ENCODE measurements at regions not wholly inside any gene's neighbourhood (a gene's known extent, or its start where the extent isn't known, plus 50 kb on each side); places are given as distances from the start of the nearest gene placed in this dataset.

DNA sequence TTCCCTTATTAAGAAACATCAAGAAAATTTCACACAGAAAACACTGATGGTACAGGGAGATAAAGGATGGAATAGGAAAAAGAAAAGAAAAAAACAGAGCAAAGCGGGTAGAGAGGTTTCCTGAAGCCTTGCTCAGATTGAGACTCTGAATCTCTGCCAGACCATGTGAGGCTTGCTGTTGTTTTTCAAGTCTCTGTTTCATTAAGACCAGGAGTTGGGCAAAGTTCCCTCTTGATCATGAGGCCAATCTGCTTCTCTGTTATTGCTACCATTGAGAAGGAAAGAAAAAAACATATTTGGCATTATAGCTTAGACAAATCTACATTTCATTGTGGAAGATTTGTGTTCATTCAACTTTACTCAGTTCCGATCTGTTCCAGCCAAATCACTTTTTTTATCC lies 201.6 kb upstream of the SOX9 start:
- no peaks in the 10 kb centered on the region for H3K36me3 Mint-ChIP-seq (ENCODE audit: low read depth)
- H3K4me3 Mint-ChIP-seq = no peak overlapping the region
- intact Hi-C loops (cut with micrococcal nuclease) = no loop called here
- peaks cover 31% of the 10 kb centered on the region for H3K9me3 Mint-ChIP-seq
- no peaks in the 10 kb centered on the region for H3K4me1 Mint-ChIP-seq (ENCODE audit: low read depth)
- no peak overlapping the region for H3K27ac Mint-ChIP-seq
- H3K27me3 Mint-ChIP-seq = no peaks in the 10 kb centered on the region

DNA sequence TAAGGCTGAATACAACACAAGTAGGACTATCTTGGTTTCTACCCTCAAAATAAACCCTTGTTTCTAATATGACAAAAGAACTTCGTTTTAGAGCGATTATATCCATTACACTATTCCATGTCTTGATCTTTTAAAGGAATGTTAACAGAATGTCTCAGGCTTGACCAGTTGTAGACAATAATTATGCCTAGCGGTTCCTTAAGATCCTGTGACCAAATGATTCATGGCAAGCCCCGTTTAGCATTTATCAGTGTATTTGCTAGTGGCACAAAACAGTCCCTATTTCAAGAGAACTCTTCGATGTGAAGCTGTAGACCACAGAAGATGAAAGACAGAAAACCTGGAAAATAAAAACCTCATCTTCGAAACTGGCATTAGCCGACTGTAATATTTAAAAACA lies 200.9 kb upstream of the SOX9 start:
- H3K4me3 Mint-ChIP-seq = no peak overlapping the region
- H3K9me3 Mint-ChIP-seq = peaks cover 33% of the 10 kb centered on the region
- no peaks in the 10 kb centered on the region for H3K36me3 Mint-ChIP-seq (ENCODE audit: low read depth)
- no peak overlapping the region for H3K27ac Mint-ChIP-seq
- H3K4me1 Mint-ChIP-seq (ENCODE audit: low read depth) = no peaks in the 10 kb centered on the region
- intact Hi-C loops (cut with micrococcal nuclease) = no loop called here
- no peaks in the 10 kb centered on the region for H3K27me3 Mint-ChIP-seq

DNA sequence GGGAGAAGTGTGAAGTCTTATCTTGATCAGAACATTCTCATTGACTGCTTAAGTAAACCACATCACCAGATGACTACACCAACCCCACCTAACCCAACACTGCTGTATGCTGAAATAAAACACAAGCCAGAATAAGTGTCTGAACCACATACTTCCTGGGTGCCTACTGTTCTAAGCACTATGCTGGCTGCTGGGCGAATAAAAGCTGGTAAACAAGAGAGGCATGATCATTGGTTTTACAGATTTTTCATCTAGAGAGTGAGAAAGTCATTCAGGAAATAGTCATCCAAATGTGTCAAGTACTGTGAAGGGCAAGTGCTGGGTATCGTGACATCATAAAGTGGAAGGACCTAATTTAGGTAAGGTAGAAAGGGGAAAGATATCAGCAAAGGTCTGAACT lies 199.0 kb upstream of the SOX9 start:
- peaks cover 20% of the 10 kb centered on the region for H3K9me3 Mint-ChIP-seq
- H3K36me3 Mint-ChIP-seq (ENCODE audit: low read depth) = no peaks in the 10 kb centered on the region
- H3K4me1 Mint-ChIP-seq (ENCODE audit: low read depth) = no peaks in the 10 kb centered on the region
- H3K4me3 Mint-ChIP-seq = no peak overlapping the region
- no peak overlapping the region for H3K27ac Mint-ChIP-seq
- H3K27me3 Mint-ChIP-seq = no peaks in the 10 kb centered on the region
- intact Hi-C loops (cut with micrococcal nuclease) = no loop called here

DNA sequence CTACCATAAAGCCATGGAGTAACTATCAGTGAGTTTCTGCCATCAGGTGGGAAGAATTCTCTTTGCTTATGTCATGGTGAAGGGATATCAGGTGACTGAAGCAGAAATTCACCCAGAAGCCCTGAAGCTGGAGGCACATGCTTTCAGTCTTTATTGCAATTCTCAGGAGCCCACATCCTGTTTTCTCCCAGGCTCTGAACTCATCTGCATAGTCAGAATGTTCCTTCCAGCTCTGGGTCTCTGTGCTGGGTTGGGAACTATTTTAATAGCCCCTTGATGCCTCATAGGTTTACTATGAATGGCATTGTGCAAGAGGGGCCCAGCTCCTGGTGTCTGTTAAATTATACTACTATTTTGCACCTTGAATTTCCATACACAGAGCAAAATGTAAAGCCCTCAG lies 198.4 kb upstream of the SOX9 start:
- Mint-ChIP-seq H3K9me3 (peaks cover 16% of the 10 kb centered on the region), H3K27ac (no peak overlapping the region), H3K4me3 (no peak overlapping the region), H3K4me1 (ENCODE audit: low read depth) (no peaks in the 10 kb centered on the region), H3K27me3 (no peaks in the 10 kb centered on the region), H3K36me3 (ENCODE audit: low read depth) (no peaks in the 10 kb centered on the region)
- intact Hi-C loops (cut with micrococcal nuclease) = no loop called here

DNA sequence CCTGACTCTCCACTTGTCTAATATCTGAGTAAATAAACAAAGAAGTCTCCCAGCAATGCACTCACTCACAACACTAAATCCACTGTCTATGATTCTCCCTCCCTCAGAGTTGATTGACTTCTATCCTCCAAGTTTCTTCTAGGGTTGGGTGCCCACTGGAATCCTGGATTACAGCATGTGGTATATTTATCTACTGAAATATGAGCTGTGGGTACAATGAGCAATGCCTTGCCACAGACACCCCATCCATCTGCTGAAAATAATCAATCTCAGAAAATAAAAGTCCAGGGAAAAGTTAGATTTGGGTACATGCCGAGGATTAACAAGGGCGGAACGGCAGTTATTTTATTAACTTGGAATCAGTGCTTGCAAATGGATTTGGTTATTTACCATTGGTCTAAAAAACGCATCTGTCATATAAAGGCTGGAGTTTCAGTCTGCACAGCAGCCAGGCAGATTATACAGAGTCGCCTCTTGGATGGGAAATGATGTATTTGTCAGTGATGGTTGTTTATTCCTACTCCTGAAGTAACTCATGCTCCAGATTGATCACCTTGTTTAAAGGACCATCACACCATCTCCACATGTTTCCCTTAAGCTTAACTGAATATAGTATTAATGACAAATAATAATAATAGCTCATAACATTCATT lies 193.9 kb upstream of the SOX9 start:
- H3K27ac Mint-ChIP-seq = no peak overlapping the region
- no peaks in the 10 kb centered on the region for H3K27me3 Mint-ChIP-seq
- H3K9me3 Mint-ChIP-seq = peaks cover 19% of the 10 kb centered on the region
- H3K36me3 Mint-ChIP-seq (ENCODE audit: low read depth) = no peaks in the 10 kb centered on the region
- no peak overlapping the region for H3K4me3 Mint-ChIP-seq
- no peaks in the 10 kb centered on the region for H3K4me1 Mint-ChIP-seq (ENCODE audit: low read depth)
- intact Hi-C loops (cut with micrococcal nuclease) = no loop called here

DNA sequence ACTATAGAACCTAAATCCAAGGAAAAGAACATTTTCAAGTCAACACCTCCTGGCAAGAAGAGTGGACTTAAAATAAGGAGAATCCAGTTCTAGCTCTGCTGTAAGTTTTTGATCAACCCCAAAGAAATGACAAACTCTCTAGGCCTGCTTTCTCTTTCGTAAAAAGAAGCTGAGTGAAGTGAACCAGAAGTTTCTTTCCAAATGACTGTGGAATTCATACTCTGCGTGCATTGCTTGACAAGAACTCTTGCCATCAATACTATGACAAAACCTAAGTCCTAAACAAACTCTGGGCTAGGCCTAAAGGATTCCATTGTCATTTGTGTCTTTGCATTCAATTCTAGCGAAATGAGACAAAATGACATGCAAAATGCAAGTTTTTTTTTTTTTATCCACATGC lies 187.5 kb upstream of the SOX9 start:
- Mint-ChIP-seq H3K9me3 (peaks cover 17% of the 10 kb centered on the region), H3K27me3 (no peaks in the 10 kb centered on the region), H3K4me1 (ENCODE audit: low read depth) (no peaks in the 10 kb centered on the region), H3K4me3 (no peak overlapping the region), H3K27ac (no peak overlapping the region), H3K36me3 (ENCODE audit: low read depth) (no peaks in the 10 kb centered on the region)
- intact Hi-C loops (cut with micrococcal nuclease) = no loop called here

DNA sequence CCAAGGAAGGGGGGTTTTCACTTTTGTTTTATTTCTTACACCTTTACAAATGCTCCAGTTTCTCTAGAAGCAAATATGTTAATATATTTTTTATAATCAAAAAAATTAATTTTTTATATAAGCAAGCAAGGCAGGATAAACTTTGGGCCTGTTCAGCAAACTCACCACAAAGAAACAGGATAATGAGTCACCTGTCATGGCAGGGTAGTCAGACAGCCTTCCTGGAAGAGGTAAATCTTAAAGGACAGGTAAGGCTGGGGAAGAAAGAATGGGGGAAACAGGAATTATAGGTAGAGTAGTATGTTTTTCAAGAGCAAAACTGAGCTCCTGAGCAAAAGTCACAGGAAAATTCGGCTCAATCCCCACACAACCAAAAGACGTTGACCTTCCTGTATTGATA lies 186.3 kb upstream of the SOX9 start:
- H3K9me3 Mint-ChIP-seq = peaks cover 17% of the 10 kb centered on the region
- no peak overlapping the region for H3K4me3 Mint-ChIP-seq
- no peaks in the 10 kb centered on the region for H3K4me1 Mint-ChIP-seq (ENCODE audit: low read depth)
- H3K27ac Mint-ChIP-seq = no peak overlapping the region
- intact Hi-C loops (cut with micrococcal nuclease) = no loop called here
- no peaks in the 10 kb centered on the region for H3K27me3 Mint-ChIP-seq
- no peaks in the 10 kb centered on the region for H3K36me3 Mint-ChIP-seq (ENCODE audit: low read depth)

DNA sequence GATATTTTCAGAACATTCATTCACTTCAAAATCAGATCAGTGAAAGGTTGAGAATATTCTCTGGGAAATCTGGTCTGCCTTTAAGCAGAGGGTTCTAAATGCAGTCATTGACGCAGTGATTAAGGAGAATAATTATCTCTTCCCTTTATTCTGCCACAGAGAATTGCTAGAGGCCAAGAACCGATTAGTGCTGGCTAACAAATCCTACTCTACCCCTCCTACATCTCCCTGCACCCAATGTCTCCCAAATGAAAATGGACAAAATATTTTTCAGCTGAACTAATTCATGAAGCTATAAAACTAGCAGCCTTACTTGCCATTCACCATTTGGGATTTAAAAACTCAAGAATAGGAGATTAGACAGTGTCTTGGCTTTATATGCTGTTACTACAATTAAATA lies 185.5 kb upstream of the SOX9 start:
- H3K27ac Mint-ChIP-seq = no peak overlapping the region
- intact Hi-C loops (cut with micrococcal nuclease) = no loop called here
- no peaks in the 10 kb centered on the region for H3K4me1 Mint-ChIP-seq (ENCODE audit: low read depth)
- H3K4me3 Mint-ChIP-seq = no peak overlapping the region
- no peaks in the 10 kb centered on the region for H3K27me3 Mint-ChIP-seq
- H3K9me3 Mint-ChIP-seq = peaks cover 17% of the 10 kb centered on the region
- no peaks in the 10 kb centered on the region for H3K36me3 Mint-ChIP-seq (ENCODE audit: low read depth)

DNA sequence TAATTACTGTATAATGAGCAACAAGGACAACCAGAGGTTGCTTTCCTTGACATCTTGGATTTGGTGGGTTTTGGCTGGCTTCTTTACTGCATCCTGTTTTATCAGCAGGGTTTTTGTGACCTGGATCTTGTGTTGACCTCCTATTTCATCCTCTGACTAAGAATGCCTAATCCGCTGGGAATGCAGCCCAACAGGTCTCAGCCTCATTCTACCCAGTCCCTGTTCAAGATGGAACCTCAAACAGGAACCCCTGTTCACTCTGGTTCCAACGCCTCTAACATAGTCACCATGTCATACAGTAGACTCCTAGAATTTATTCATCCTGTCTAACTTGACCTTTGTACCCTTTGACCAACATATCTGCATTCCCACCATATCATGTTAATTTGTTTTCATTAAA lies 183.8 kb upstream of the SOX9 start:
- intact Hi-C loops (cut with micrococcal nuclease) = no loop called here

DNA sequence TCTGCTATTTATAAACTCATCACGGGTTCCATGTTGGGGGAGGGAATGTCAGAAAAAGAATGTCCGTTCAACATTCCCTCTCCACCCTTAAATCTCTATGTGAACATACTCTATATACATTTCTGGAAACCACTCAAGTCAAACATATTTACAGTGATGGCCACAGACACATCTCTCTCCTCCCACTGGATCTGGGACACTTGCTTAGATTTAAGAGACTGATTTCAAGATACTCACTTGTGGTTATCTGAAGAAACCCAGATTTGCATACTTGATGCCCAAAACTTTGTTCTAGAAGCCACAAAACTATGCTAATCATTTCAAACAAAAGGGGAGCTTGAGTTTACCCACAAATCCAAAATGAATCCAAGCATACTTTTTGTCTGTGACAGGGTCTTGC lies 182.9 kb upstream of the SOX9 start:
- intact Hi-C loops (cut with micrococcal nuclease) = no loop called here
- H3K4me1 Mint-ChIP-seq (ENCODE audit: low read depth) = no peaks in the 10 kb centered on the region
- peaks cover 8% of the 10 kb centered on the region for H3K9me3 Mint-ChIP-seq
- H3K27ac Mint-ChIP-seq = no peak overlapping the region
- no peaks in the 10 kb centered on the region for H3K36me3 Mint-ChIP-seq (ENCODE audit: low read depth)
- no peak overlapping the region for H3K4me3 Mint-ChIP-seq
- no peaks in the 10 kb centered on the region for H3K27me3 Mint-ChIP-seq

More for the DNA sequence above, 183.8 kb upstream of the SOX9 start:
- Mint-ChIP-seq H3K27ac (no peak overlapping the region), H3K4me3 (no peak overlapping the region), H3K27me3 (no peaks in the 10 kb centered on the region), H3K9me3 (peaks cover 8% of the 10 kb centered on the region), H3K36me3 (ENCODE audit: low read depth) (no peaks in the 10 kb centered on the region), H3K4me1 (ENCODE audit: low read depth) (no peaks in the 10 kb centered on the region)

DNA sequence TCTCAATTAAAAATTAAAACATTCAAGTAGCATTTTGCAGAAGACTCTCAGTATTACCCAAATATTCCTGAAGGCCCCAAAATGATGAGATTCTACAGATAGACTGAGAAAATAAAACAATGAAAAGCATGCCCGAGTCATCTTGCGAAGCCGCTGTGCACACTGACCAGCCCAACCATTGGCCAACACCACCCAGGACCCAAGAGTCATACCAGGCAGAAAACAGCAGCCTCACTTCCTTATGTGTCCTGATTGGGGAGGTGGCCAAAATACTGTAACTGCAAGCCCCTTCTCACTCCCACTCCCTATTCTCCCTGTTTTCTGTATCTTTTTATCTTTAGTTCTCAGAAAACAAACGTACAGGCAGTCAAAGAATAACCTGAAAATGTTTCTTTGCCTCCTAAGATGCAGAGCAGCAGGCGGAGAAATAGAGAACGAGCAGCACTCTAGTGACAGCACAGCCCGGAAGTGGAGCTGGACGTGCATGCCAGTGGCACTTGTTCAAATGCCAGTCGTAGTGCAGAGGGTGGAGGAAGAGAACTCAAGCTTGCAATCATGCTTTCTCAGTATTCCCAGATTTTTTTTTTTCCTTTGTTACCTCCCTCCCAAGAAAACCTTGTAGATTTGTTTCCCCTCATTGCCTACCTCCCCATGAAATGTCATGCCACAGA lies 182.3 kb upstream of the SOX9 start:
- intact Hi-C loops (cut with micrococcal nuclease) = no loop called here
- Mint-ChIP-seq H3K4me3 (no peak overlapping the region), H3K27ac (no peak overlapping the region), H3K9me3 (peaks cover 10% of the 10 kb centered on the region), H3K27me3 (no peaks in the 10 kb centered on the region), H3K36me3 (ENCODE audit: low read depth) (no peaks in the 10 kb centered on the region), H3K4me1 (ENCODE audit: low read depth) (no peaks in the 10 kb centered on the region)

DNA sequence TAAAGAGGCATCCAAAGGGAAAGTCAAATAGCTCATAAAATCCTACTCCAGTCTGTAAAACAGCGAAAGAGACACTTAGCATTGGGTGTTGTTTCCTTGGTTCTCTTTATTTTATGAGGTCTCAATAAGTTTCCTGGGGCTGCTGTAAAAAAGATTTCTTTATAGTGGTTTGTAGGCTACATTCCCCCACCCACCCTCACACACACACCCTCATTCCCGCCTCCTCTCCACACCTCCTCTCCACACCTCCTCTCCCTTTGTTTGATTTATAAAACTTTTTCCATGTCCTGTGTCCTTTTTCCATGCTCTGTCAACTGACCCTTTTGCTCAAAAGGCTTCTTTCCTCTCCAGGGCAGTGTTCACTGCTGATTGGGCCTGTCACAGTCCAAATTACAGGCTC lies 178.9 kb upstream of the SOX9 start:
- Mint-ChIP-seq H3K4me3 (no peak overlapping the region), H3K27ac (no peak overlapping the region), H3K4me1 (ENCODE audit: low read depth) (no peaks in the 10 kb centered on the region), H3K27me3 (no peaks in the 10 kb centered on the region), H3K36me3 (ENCODE audit: low read depth) (no peaks in the 10 kb centered on the region), H3K9me3 (peaks cover 38% of the 10 kb centered on the region)
- intact Hi-C loops (cut with micrococcal nuclease) = no loop called here

DNA sequence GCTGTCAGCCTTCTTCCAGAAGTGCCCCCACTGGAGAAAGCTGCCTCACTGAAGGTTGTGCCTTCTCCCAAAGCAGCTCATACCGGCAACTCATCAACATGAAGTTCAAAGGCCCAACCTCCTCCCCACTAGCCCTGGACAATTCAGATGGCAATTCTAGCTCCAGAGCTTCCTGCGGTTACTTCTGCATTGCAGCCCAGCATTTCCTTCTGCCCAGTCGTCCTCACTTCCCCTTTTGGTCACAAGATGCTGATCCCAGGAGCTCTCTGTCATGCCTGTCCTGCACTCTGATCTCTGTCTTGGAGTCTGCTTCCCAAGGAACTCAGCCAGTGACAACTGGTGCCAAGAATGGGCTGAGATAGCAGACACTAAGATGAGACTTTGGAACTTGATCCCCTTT lies 178.2 kb upstream of the SOX9 start:
- H3K27ac Mint-ChIP-seq = no peak overlapping the region
- intact Hi-C loops (cut with micrococcal nuclease) = no loop called here

DNA sequence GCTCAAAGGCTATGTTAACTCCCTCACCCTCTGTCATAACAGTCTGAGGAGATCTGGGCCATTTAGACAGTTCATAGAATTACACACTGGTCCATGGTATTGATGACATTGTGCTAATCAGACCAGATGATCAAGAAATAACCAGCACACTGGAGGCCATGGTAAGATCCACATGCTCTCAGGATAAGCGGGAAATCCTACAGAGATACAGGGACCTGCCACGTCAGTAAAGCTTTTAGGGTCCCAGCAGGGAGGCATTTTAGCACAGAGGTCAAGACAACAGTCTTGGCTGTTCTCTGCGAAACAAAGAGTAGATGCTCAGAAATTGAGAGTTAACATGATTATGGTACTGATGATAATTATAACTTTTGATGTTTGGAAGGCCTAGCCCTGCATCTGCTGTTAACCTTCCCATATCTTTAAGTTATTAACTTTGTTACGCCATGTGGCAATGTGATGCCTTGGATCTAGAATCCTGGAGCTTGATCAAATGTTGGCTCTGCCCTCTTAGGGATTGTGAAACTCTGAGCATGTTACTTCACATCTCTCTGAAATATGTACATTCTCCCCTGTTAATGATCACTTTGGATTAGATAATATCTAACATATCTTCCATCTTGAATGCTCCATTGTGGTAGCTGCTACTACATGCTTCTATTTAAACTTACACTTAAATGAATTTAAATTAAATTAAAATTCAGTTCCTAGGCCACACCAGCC lies 172.0 kb upstream of the SOX9 start:
- Mint-ChIP-seq H3K4me1 (ENCODE audit: low read depth) (no peaks in the 10 kb centered on the region), H3K36me3 (ENCODE audit: low read depth) (no peaks in the 10 kb centered on the region), H3K27ac (no peak overlapping the region), H3K4me3 (no peak overlapping the region), H3K9me3 (peaks cover 30% of the 10 kb centered on the region), H3K27me3 (no peaks in the 10 kb centered on the region)
- intact Hi-C loops (cut with micrococcal nuclease) = no loop called here

More for the DNA sequence above, 178.2 kb upstream of the SOX9 start:
- H3K4me3 Mint-ChIP-seq = no peak overlapping the region
- peaks cover 38% of the 10 kb centered on the region for H3K9me3 Mint-ChIP-seq
- no peaks in the 10 kb centered on the region for H3K36me3 Mint-ChIP-seq (ENCODE audit: low read depth)
- H3K27me3 Mint-ChIP-seq = no peaks in the 10 kb centered on the region
- H3K4me1 Mint-ChIP-seq (ENCODE audit: low read depth) = no peaks in the 10 kb centered on the region

Measured in dendritic cell treated with granulocyte-macrophage colony-stimulating factor and Interleukin-4, amounts not matched to agents 40 ng/mL and 50 ng/mL, for 4 days (primary cell).